Fibroblast of skin of scalp (primary cell): ENCODE measurements at regions not wholly inside any gene's neighbourhood (a gene's known extent, or its start where the extent isn't known, plus 50 kb on each side); places are given as distances from the start of the nearest gene placed in this dataset.
A peak's percentile ranks its signal among the peaks of the same experiment; 100 is the strongest.
"Not testable (repeated sequence)": the region's sequence is repeated elsewhere in the genome, so short reads cannot be mapped to it uniquely, and the experiment has no call there.

Source experiments
- DNase-seq: peaks from one replicate; pipeline ENCODE4 v3.0.0-alpha.2; 2013

DNA sequence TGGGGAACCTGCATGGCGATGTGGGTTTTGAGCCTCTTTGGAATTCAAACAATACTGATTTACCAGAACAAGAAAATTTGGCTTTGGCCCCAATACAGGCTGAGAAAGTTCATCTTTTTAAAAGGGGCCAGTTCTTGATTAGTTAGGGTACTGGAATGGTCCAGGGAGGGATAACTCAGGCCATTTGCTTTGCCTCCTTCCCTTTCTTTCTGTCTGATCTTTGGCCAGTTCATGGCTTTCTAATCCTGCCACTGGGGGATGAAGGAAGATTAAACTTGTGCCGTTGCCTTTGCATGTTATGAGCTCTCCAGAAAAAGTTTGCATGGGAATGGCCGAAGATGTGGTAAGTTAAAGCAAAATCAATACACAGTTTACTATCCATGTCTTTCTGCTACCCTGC lies 78.4 kb downstream of the ADAMTS15 start:
- DNase-seq: no peak

- peak; percentile 65 for DNase-seq
Measured at GRCh38 chr11:130527636-130528297, 79.3 kb downstream of the ADAMTS15 start.

DNA sequence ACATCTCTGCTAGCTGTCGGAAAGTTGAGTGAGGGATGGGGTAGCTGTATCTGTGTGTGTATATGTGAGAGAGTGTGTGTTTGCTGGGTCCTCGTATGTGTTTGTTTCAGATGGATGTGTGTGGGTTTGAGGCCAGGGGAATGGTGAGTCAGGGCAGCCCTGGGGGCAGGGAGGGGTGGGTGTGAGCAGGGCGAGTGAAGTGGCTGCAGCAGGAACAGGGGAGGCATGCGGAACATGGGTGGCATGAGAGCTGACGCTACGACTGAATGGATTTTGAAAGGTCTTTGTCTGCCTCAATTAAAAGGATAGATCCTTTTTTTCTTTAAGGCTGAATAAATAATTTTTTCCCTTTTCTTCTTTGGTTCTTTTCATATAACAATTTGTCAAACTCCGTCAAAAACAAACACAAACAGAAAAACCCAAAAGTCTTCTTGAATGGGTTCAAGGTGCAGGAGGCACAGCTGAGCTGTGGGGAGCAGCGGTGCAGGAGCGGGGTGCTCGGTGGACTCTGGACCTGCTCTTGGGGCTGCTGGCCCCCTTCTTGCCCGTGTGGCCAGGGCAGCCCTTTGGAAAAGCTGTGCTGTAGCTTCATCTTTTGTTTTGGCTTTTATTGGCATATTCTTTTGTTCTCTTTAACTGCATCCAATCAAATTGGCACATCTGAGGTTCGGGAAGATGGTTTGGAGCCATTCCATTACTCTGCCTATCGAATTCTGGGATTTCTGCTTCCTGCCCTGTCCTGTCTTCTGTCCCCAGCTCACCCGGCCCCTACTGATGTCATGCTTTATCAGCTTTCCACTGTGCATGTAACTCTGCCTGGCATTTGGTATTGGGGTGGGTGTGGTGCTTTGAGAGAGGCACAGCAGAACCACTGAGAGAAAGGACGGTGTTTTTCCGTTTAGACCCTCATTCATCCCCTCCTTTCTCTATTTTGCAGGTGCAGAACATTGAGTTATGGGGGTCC lies 80.1 kb downstream of the ADAMTS15 start:
- peak; percentile 31 for DNase-seq

DNA sequence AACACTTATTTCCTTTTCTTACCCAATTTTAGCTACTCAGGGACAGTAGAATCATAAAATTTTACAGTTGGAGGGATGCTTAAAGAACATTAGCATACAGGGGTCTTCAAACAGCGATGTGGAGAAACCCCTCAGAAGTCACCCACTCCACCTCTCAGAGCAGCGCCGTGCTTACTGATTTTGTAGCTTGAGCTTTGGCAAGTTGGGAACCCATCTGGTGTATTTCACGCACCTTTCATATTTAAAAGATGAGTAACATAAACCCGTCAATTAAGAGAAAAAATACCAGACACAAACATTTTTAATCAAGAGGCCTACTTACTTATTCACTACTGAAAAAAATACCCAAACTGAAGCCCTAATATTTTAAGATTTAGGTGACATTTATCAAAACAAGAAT lies 80.9 kb downstream of the ADAMTS15 start:
- no peak for DNase-seq

- peak; percentile 25 for DNase-seq
Measured at GRCh38 chr11:130531061-130531460, 82.6 kb downstream of the ADAMTS15 start.

GRCh38 chr11:130533113-130533798 lies 84.8 kb downstream of the ADAMTS15 start:
- DNase-seq: peak; percentile 35

- DNase-seq: peak; percentile 34
Measured at GRCh38 chr11:130533871-130534270, 85.4 kb downstream of the ADAMTS15 start.

DNA sequence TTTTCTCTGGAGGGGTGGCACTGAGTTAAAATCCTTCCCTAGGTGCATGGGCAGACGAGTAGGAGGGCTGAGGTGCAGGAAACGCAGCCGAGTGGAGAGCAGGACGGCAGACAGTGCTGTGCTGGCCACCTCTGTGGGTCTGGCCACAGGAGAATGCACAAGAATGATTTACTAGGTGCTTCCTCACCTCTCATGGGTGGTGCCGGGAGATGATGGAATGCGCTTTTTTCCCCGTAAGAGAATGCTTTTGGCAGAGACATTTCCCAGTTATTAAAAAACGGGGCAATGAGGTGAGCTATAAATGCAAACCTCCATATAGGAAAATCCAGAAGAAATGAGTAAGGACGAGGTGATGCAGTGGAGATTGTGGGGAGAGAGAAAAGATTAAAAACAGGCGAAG lies 86.1 kb downstream of the ADAMTS15 start:
- DNase-seq: no peak

DNA sequence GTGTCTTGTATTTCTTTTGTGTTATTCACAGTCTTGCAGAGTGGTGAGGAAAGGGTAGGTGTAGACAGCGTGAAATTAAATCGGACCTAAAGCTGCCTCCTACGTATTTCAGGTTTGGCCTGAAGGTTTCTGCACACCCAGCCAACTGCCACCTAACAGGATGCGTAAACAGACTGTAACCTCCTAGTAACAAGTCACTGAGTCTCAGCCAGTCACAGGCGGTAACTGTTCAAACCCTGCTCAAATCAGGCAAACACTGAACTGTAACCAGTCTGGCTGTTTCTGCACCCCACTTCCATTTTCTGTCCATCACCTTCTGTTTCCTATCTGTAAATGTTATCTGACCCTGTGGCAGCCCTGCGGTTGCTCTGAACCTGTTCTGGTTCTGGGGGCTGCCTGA lies 87.1 kb downstream of the ADAMTS15 start:
- no peak for DNase-seq

- peak; percentile 20 for DNase-seq
Measured at GRCh38 chr11:130536106-130537040, 87.9 kb downstream of the ADAMTS15 start.

GRCh38 chr11:130539680-130540079 lies 91.2 kb downstream of the ADAMTS15 start:
- DNase-seq: not testable (repeated sequence)

DNA sequence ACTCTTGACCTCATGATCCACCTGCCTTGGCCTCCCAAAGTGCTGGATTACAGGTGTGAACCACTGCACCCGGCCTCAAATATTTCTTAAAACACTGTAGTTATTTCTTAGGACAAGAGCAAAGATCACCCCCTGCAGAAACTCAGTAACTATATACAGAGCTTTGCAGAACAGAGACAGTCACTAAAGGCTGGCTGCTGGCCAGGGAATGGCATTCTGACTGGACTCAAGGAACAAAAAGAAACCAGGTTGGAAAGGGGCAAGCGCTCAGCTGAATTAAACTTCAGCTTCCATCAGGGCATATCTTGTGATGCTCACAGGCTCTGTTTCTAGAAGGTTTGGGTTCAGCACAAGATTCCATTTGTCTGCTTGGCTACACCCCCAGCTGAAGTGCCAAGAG lies 95.8 kb downstream of the ADAMTS15 start:
- no peak for DNase-seq

- DNase-seq: no peak
Measured at GRCh38 chr11:130545449-130546072, 97.1 kb downstream of the ADAMTS15 start.

- DNase-seq: no peak
Measured at GRCh38 chr11:130546438-130546837, 98.0 kb downstream of the ADAMTS15 start.

DNA sequence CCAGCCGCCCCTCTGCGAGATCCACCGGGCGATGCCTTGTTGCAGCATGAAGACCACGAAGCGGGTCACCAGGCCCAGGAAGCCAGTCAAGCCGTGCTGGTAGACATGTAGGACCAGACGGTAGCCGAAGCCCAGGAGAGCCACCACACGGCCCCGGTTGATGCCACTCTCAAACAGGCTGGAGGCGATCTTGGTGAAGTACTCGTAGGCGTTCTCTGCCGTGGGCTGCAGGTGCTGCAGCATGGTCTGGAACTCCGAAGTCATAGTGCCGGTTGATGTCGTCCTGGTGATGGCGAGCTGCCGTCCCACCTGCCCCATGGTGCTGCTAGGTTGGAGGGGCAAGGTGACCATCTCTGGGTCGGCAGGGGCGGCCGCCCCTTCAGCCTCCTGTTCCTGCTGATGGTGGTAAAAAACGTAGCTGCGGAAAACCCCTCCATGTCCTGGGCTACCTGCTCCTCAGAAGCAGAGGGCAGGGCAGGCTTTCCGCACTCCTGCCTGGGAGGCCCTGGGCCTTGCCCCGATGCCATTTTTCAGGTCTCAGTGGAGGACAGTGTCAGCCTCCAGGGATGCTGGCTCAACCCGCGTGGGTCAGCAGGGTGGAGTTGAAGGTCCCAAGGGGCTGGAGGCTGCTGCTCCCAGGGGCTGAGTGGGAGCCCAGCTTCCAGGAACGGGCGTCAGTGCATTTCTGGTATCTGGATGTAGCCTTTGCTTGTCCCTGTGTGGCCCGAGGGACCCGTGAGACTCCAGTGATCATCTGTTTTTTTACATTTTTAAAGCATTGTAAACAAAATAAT lies 98.7 kb downstream of the ADAMTS15 start:
- no peak for DNase-seq

GRCh38 chr11:130547761-130548490 lies 99.5 kb downstream of the ADAMTS15 start:
- no peak for DNase-seq

- no peak for DNase-seq
Measured at GRCh38 chr11:130548491-130548833, 100.0 kb downstream of the ADAMTS15 start.

DNA sequence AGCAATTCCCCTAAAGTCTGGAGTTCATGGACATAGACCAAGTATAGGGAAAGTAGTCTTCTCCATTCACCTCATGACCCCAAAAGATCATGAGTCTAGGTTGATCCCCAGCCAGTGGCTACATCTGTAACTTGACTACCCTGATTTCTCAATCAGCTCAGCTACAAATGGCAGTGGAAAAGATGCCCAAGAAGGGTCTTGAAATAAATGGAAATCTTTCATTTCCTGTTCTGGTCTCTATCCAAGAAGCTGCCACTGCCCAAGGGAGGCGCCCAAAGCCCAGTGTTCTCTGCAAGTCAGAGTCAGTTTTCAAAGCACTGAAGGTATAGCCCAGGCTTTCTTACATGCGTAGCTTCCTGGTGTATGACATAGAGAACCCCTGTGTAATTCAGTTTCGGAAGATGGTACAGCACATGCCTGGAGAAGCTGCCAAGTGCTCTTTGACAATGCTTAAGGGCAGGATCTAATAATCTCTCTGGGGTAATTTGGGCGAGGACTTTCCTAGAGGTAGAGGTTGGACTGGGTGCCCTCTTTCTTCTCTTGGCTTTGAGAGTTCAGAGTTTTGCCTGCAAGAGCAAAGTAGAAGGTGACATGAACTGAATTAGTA lies 101.1 kb downstream of the ADAMTS15 start:
- no peak for DNase-seq

GRCh38 chr11:130550150-130550549 lies 101.7 kb downstream of the ADAMTS15 start:
- no peak for DNase-seq

DNA sequence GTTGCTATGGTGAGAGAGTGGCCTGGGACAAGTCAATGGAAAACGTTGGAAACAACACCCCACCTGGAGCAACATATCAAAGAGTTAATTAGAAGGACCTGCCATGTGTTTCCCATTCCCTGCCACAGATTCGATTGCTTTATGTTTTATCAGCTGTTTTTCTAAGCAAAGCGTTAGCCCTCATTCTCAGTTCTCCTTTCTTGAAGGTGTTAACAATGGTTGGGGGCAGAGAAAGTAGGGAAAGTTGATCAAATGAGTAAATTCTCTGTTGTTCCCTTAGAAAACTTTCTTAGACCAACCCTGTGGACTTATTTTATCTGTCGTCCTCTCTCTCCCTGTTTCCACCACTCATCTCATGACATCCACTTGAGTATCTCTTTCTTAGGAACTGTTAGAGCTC lies 102.5 kb downstream of the ADAMTS15 start:
- no peak for DNase-seq
